OCI-LY1 (cell line): ENCODE measurements at regions not wholly inside any gene's neighbourhood (a gene's known extent, or its start where the extent isn't known, plus 50 kb on each side); places are given as distances from the start of the nearest gene placed in this dataset.

Source experiments
- EZH2 ChIP-seq: fragments of 200-600 bp; sonication (generic), shearing (Covaris generic); IDR thresholded peaks from 2 replicates; pipeline ENCODE4 v1.8.0; 2017; ENCODE audit warnings: borderline replicate concordance, mixed run types, mild to moderate bottlenecking, antibody characterized with exemption, low read length, moderate library complexity, mixed read lengths
- TF ChIP-seq, protein P1 (sequence below): fragments of 200-600 bp; sonication (generic), shearing (Covaris generic); IDR thresholded peaks from 2 replicates; pipeline ENCODE4 v1.5.1; 2017; ENCODE audit warnings: mild to moderate bottlenecking, antibody characterized with exemption, low read length, moderate library complexity, mixed read lengths

DNA sequence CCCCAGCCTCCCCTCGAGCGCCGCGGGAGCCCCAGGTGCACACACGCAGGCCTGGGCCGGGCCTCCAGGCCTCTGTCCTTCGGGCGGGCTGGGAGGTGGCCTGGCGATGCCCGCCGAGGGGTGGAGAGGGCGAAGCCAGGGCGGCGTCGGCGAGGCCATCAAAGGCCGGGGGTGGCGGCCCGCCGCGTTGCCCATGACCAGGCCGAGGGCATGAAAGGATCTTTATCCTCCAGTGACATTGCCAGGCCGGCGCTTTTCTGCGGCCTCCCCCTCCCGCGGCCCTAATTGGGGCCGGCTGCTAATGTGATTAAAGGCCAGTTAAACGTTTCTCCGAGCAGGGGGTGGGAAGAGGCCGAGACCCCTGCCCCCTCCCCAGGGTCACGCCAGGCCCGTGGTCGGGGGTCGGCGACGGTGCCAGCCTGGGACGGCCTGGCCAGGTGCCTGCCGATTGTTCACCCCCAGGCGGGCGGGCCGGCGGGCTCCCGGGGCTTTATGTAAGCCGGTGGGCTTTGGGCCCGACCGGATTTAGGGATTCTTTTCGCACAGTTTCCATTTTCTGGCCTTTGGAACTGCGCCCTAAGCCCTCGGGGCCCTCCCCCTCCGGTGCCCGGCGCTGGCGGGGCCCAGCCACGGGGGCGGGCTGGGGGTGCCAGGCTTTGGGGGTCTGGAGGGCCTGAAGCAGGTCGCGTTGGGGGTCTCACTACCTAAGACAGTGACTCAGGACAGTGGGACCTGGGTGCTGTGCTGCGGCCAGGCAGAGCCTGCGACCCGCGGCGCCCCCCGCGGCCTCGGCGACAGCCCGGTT, 103.2 kb upstream of the DIO3 start:
- TF ChIP-seq, protein P1, sequence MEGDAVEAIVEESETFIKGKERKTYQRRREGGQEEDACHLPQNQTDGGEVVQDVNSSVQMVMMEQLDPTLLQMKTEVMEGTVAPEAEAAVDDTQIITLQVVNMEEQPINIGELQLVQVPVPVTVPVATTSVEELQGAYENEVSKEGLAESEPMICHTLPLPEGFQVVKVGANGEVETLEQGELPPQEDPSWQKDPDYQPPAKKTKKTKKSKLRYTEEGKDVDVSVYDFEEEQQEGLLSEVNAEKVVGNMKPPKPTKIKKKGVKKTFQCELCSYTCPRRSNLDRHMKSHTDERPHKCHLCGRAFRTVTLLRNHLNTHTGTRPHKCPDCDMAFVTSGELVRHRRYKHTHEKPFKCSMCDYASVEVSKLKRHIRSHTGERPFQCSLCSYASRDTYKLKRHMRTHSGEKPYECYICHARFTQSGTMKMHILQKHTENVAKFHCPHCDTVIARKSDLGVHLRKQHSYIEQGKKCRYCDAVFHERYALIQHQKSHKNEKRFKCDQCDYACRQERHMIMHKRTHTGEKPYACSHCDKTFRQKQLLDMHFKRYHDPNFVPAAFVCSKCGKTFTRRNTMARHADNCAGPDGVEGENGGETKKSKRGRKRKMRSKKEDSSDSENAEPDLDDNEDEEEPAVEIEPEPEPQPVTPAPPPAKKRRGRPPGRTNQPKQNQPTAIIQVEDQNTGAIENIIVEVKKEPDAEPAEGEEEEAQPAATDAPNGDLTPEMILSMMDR, result no peak
- no peak for TF ChIP-seq EZH2
